ENCODE measurements at regions not wholly inside any gene's neighbourhood (a gene's known extent, or its start where the extent isn't known, plus 50 kb on each side); places are given as distances from the start of the nearest gene placed in this dataset.

GRCh38 chr1:55696181-55696754 is 481.1 kb upstream of the USP24 start:
- no peak for TF ChIP-seq CTCF (IDR thresholded peaks at IDR 0.05)
- no peak for TF ChIP-seq EZH2 (IDR thresholded peaks at IDR 0.05)
- TF ChIP-seq EZH2phosphoT487 (IDR thresholded peaks at IDR 0.05): no peak

Measured in neural progenitor cell (in vitro differentiated cells).